GM10266 (cell line): ENCODE measurements at regions not wholly inside any gene's neighbourhood (a gene's known extent, or its start where the extent isn't known, plus 50 kb on each side); places are given as distances from the start of the nearest gene placed in this dataset.

ENCODE experiments used
- DNase-seq: peaks from one replicate; pipeline ENCODE4 v3.0.0; 2012; ENCODE audit errors: extremely low spot score
- CTCF ChIP-seq: IDR thresholded peaks from 2 replicates; pipeline ENCODE4 v1.5.1; 2012; ENCODE audit warnings: mild to moderate bottlenecking, low read depth; ENCODE audit not compliant: control insufficient read depth, insufficient read depth; ENCODE audit errors: missing control alignments

GRCh38 chr2:118593257-118593656, 254.2 kb downstream of the EN1 start:
- no peak for TF ChIP-seq CTCF
- DNase-seq: no peak

GRCh38 chr2:118591223-118591622, 256.2 kb downstream of the EN1 start:
- TF ChIP-seq CTCF: no peak
- DNase-seq: no peak

- DNase-seq: no peak
- no peak for TF ChIP-seq CTCF
Measured at GRCh38 chr2:118589721-118590120, 257.7 kb downstream of the EN1 start.

GRCh38 chr2:118588850-118589249, 258.6 kb downstream of the EN1 start:
- no peak for TF ChIP-seq CTCF
- no peak for DNase-seq

- TF ChIP-seq CTCF: no peak
- DNase-seq: no peak
Measured at GRCh38 chr2:118586312-118586711, 261.1 kb downstream of the EN1 start.

- TF ChIP-seq CTCF: no peak
- DNase-seq: no peak
Measured at GRCh38 chr2:118584877-118585276, 262.6 kb downstream of the EN1 start.

- DNase-seq: no peak
- TF ChIP-seq CTCF: no peak
Measured at GRCh38 chr2:118584062-118584749, 263.2 kb downstream of the EN1 start.
